ENCODE measurements at regions not wholly inside any gene's neighbourhood (a gene's known extent, or its start where the extent isn't known, plus 50 kb on each side); places are given as distances from the start of the nearest gene placed in this dataset.

DNA sequence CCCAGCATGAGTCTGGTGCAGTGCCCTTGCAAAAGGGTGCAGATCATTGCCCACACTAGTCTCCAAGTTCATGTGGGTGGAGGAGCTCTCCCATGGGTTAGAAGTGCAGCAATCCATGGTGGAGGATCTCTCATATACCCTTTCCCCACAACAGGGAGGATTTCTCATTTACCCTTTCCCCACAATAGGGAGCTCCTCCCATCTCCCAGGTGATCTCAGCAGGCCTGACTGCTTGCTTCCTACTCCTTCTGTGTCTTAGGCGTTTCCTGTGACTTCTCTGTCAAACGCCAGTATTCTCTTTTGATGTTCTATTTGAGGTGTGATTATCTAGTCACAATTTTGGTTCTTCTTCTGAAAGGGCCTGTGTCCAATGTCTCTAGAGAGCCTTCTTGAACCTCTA, 133.8 kb upstream of the RFX3 start:
- TF ChIP-seq, protein P1, sequence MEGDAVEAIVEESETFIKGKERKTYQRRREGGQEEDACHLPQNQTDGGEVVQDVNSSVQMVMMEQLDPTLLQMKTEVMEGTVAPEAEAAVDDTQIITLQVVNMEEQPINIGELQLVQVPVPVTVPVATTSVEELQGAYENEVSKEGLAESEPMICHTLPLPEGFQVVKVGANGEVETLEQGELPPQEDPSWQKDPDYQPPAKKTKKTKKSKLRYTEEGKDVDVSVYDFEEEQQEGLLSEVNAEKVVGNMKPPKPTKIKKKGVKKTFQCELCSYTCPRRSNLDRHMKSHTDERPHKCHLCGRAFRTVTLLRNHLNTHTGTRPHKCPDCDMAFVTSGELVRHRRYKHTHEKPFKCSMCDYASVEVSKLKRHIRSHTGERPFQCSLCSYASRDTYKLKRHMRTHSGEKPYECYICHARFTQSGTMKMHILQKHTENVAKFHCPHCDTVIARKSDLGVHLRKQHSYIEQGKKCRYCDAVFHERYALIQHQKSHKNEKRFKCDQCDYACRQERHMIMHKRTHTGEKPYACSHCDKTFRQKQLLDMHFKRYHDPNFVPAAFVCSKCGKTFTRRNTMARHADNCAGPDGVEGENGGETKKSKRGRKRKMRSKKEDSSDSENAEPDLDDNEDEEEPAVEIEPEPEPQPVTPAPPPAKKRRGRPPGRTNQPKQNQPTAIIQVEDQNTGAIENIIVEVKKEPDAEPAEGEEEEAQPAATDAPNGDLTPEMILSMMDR (conservative IDR thresholded peaks at IDR 0.05; ENCODE audit: low read length) = no peak
- TF ChIP-seq EZH2phosphoT487 (IDR thresholded peaks at IDR 0.05; ENCODE audit: borderline replicate concordance) = no peak
- H3K4me2 ChIP-seq (ENCODE audit: low read depth, low read length, poor library complexity, severe bottlenecking) = no peak overlapping the region
- peaks cover 43% of the 10 kb centered on the region for H3K4me1 ChIP-seq (ENCODE audit: insufficient read depth, low read length, poor library complexity, severe bottlenecking)
- H3K36me3 ChIP-seq (ENCODE audit: insufficient read depth, low read length) = no peaks in the 10 kb centered on the region
- peaks cover 7% of the 10 kb centered on the region; the same call in 1 of the 2 replicates for H3K79me2 ChIP-seq (ENCODE audit: insufficient read depth, low read length)
- H3K9ac ChIP-seq (ENCODE audit: low read depth, low read length, poor library complexity, severe bottlenecking) = no peak overlapping the region
- H3K27me3 ChIP-seq (ENCODE audit: insufficient read depth, low read length, poor library complexity, severe bottlenecking) = no peaks in the 10 kb centered on the region
- H3K9me2 ChIP-seq (replicated peaks; ENCODE audit: low read depth, low read length) = no peaks in the 10 kb centered on the region
- H2AFZ ChIP-seq (ENCODE audit: low read length) = no peak overlapping the region
- no peaks in the 10 kb centered on the region for H3F3A ChIP-seq (ENCODE audit: low read depth)
- no peak overlapping the region for H3K4me3 ChIP-seq (ENCODE audit: low read length, poor library complexity, severe bottlenecking)
- no peaks in the 10 kb centered on the region for H3K9me3 ChIP-seq (ENCODE audit: insufficient read depth, low read depth, low read length)
- no peaks in the 10 kb centered on the region for H4K20me1 ChIP-seq (ENCODE audit: insufficient read depth, low read length, poor library complexity, severe bottlenecking)

DNA sequence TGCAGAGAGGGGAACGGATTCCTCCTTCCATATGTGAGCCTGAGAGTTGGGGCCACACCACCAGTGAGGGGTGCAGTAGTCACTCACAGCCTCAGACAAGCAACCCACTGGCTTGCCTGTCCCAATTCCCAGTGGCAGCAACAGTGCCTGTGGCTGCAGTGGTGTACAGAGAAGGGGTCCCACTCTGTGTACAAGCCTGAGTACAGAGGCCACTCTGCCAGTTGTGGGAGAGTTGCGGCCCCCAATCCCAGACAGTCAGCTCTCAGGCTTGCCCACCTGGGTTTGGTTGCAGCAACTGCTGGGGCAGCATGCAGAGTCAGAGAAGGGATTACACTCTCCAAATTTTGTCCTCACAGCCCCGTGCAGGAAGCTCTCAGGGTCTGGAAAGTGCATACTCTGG, 133.2 kb upstream of the RFX3 start:
- Histone ChIP-seq H3K9me2 (replicated peaks; ENCODE audit: low read depth, low read length) (no peaks in the 10 kb centered on the region), H3F3A (ENCODE audit: low read depth) (no peaks in the 10 kb centered on the region), H3K79me2 (ENCODE audit: insufficient read depth, low read length) (peaks cover 7% of the 10 kb centered on the region; the same call in 1 of the 2 replicates), H3K27me3 (ENCODE audit: insufficient read depth, low read length, poor library complexity, severe bottlenecking) (no peaks in the 10 kb centered on the region), H3K9ac (ENCODE audit: low read depth, low read length, poor library complexity, severe bottlenecking) (no peak overlapping the region), H3K4me2 (ENCODE audit: low read depth, low read length, poor library complexity, severe bottlenecking) (peak overlapping the region; percentile 2), H3K9me3 (ENCODE audit: insufficient read depth, low read depth, low read length) (no peaks in the 10 kb centered on the region), H3K4me3 (ENCODE audit: low read length, poor library complexity, severe bottlenecking) (no peak overlapping the region), H2AFZ (ENCODE audit: low read length) (no peak overlapping the region), H3K36me3 (ENCODE audit: insufficient read depth, low read length) (no peaks in the 10 kb centered on the region), H3K4me1 (ENCODE audit: insufficient read depth, low read length, poor library complexity, severe bottlenecking) (peaks cover 41% of the 10 kb centered on the region), H4K20me1 (ENCODE audit: insufficient read depth, low read length, poor library complexity, severe bottlenecking) (no peaks in the 10 kb centered on the region)
- TF ChIP-seq, protein P1 (conservative IDR thresholded peaks at IDR 0.05; ENCODE audit: low read length) = no peak
- TF ChIP-seq EZH2phosphoT487 (IDR thresholded peaks at IDR 0.05; ENCODE audit: borderline replicate concordance) = no peak

DNA sequence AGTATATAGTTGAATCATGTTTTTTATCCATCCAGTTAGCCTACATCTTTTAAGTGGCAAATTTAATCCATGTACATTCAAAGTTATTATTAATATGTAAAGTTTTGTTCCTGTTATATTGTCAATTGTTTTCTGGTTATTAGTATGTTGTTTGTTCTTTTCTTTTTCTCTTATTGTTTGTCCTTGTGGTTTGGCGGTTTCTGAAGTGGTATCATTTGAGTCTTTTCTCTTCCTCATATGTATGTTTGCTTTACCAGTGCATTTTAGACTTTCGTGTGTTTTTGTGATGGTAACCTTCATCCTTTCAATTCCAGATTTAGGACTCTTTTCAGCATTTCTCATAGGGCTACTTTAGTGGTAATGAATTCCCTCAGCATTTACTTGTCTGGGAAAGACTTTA, 130.4 kb upstream of the RFX3 start:
- no peak for TF ChIP-seq EZH2phosphoT487 (IDR thresholded peaks at IDR 0.05; ENCODE audit: borderline replicate concordance)
- TF ChIP-seq, protein P1 (conservative IDR thresholded peaks at IDR 0.05; ENCODE audit: low read length) = no peak
- Histone ChIP-seq H3K79me2 (ENCODE audit: insufficient read depth, low read length) (peaks cover 7% of the 10 kb centered on the region; the same call in 1 of the 2 replicates), H3K9me3 (ENCODE audit: insufficient read depth, low read depth, low read length) (no peaks in the 10 kb centered on the region), H3F3A (ENCODE audit: low read depth) (peaks cover 7% of the 10 kb centered on the region; the same call in 1 of the 2 replicates), H3K9ac (ENCODE audit: low read depth, low read length, poor library complexity, severe bottlenecking) (no peak overlapping the region), H3K4me3 (ENCODE audit: low read length, poor library complexity, severe bottlenecking) (no peak overlapping the region), H3K36me3 (ENCODE audit: insufficient read depth, low read length) (no peaks in the 10 kb centered on the region), H3K27me3 (ENCODE audit: insufficient read depth, low read length, poor library complexity, severe bottlenecking) (no peaks in the 10 kb centered on the region), H3K4me2 (ENCODE audit: low read depth, low read length, poor library complexity, severe bottlenecking) (peak overlapping the region; percentile 76), H4K20me1 (ENCODE audit: insufficient read depth, low read length, poor library complexity, severe bottlenecking) (no peaks in the 10 kb centered on the region), H2AFZ (ENCODE audit: low read length) (no peak overlapping the region), H3K9me2 (replicated peaks; ENCODE audit: low read depth, low read length) (no peaks in the 10 kb centered on the region), H3K4me1 (ENCODE audit: insufficient read depth, low read length, poor library complexity, severe bottlenecking) (peaks cover 51% of the 10 kb centered on the region)

All from Loucy (cell line).